K562 (cell line): ENCODE measurements at regions not wholly inside any gene's neighbourhood (a gene's known extent, or its start where the extent isn't known, plus 50 kb on each side); places are given as distances from the start of the nearest gene placed in this dataset.

Experiments used
- EZH2 ChIP-seq: IDR thresholded peaks from 2 replicates; pipeline ENCODE4 v1.6.1; 2012; ENCODE audit warnings: low read depth, mild to moderate bottlenecking, inconsistent platforms, low read length, borderline replicate concordance
- POLR2A ChIP-seq: fragments of 450-650 bp; conservative IDR thresholded peaks from 2 replicates; pipeline ENCODE4 v1.6.1; 2016
- RAD21 ChIP-seq, 2 experiments: fragments of 250-450 bp in 1 of 2; fragments of 450-650 bp in 1 of 2; sonication (Bioruptor Pico) in 1 of 2; formaldehyde crosslinking in 1 of 2; IDR thresholded peaks in 1 of 2; conservative IDR thresholded peaks in 1 of 2; 2 replicates each; pipeline versions ENCODE4 v1.4.0 to v1.8.0; 2020 to 2022; ENCODE audit warnings: mild to moderate bottlenecking in 2 of 2, moderate library complexity in 1 of 2
- ZBTB1 ChIP-seq: sonication (generic); formaldehyde crosslinking; IDR thresholded peaks from 2 replicates; pipeline ENCODE4 v1.8.1; 2023; ENCODE audit warnings: missing genetic modification reagents, low read depth, mild to moderate bottlenecking, borderline replicate concordance

- TF ChIP-seq POLR2A (no peak), EZH2 (no peak), ZBTB1 (CRISPR knock-in tag) (no peak), RAD21 (CRISPR knock-in tag; conservative IDR thresholded peaks at IDR 0.05 in 1 of 2, IDR thresholded peaks at IDR 0.05 in 1 of 2) (no peak)
Measured at GRCh38 chr10:55063811-55064210, 262.8 kb upstream of the PCDH15 start.
